ENCODE measurements at regions not wholly inside any gene's neighbourhood (a gene's known extent, or its start where the extent isn't known, plus 50 kb on each side); places are given as distances from the start of the nearest gene placed in this dataset.

GRCh38 chr11:134750619-134751018 lies 338.6 kb upstream of the B3GAT1 start:
- intact Hi-C loops (cut with DNase I; ENCODE audit: low total_unique reads) (no loop called here), in situ Hi-C loops (cut with MboI; ENCODE audit: low sequenced_read_pairs in 4 of 4) (no loop called here)
- H3K4me3 ChIP-seq: no peak overlapping the region
- DNase-seq: no peak
- H3K36me3 ChIP-seq: no peaks in the 10 kb centered on the region
- no peak for TF ChIP-seq POLR2A (IDR thresholded peaks at IDR 0.05)
- TF ChIP-seq CTCF (IDR thresholded peaks at IDR 0.05 in 4 of 5, conservative IDR thresholded peaks at IDR 0.05 in 1 of 5): no peak
- H3K27ac ChIP-seq: no peak overlapping the region
- ATAC-seq: no peak
- no peaks in the 10 kb centered on the region for H3K9me3 ChIP-seq
- peaks cover 0 to 2% (median 0%) of the 10 kb centered on the region in 3 donors for H3K27me3 ChIP-seq
- no peaks in the 10 kb centered on the region for H3K4me1 ChIP-seq

DNA sequence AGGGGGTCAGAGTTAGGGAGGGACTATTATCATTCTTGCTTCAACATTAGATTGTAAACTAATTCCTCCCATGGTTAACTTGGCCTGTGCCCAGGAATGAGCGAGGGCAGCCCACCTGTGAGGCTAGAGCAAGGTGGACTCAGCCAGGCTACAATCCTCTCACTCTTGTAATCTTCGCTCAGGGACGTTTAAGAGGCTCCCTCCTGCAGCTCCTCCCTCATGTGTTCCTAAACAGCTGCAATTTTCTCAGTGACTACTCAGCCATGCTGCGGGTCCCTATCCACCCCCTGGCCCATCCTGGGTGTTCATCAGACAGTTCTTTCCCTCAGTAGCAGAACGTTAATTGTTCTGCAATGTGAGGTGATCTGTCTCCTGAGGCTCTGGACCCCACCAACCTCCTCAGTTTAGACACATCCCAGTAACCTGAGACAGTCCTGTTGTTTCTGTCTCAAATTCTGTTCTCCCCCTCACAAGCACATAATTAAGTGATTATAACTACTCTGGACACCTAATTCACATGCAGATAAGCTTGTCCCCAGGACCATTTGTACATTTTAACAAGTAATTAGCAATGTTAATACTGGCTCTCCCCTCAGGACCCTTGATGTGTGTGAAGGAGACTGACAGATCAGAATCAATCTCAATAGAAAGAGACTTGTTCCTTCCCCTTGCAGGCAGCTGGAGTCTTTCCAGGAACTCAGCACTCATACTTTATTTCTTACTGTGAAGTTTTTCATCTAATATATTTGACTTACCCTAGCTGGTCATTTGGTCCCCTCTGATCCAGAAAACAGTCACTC lies 337.2 kb upstream of the B3GAT1 start:
- peaks cover 0 to 6% (median 0%) of the 10 kb centered on the region in 3 donors for H3K27me3 ChIP-seq
- H3K36me3 ChIP-seq: no peaks in the 10 kb centered on the region
- TF ChIP-seq CTCF (IDR thresholded peaks at IDR 0.05 in 4 of 5, conservative IDR thresholded peaks at IDR 0.05 in 1 of 5): no peak
- TF ChIP-seq POLR2A (IDR thresholded peaks at IDR 0.05): no peak
- in situ Hi-C loops (cut with MboI; ENCODE audit: low sequenced_read_pairs in 4 of 4): no loop called here
- ATAC-seq (no peak), DNase-seq (no peak)
- intact Hi-C loops (cut with DNase I; ENCODE audit: low total_unique reads): no loop called here
- H3K4me1 ChIP-seq: no peaks in the 10 kb centered on the region
- no peak overlapping the region for H3K27ac ChIP-seq
- H3K4me3 ChIP-seq: no peak overlapping the region
- H3K9me3 ChIP-seq: no peaks in the 10 kb centered on the region

GRCh38 chr11:134746609-134747008 lies 334.6 kb upstream of the B3GAT1 start:
- Histone ChIP-seq H3K27ac (no peak overlapping the region), H3K4me1 (no peaks in the 10 kb centered on the region), H3K4me3 (no peak overlapping the region), H3K27me3 (peaks cover 0 to 6% (median 0%) of the 10 kb centered on the region in 3 donors), H3K36me3 (no peaks in the 10 kb centered on the region), H3K9me3 (no peaks in the 10 kb centered on the region)
- in situ Hi-C loops (cut with MboI; ENCODE audit: low sequenced_read_pairs in 4 of 4): no loop called here
- ATAC-seq: no peak
- intact Hi-C loops (cut with DNase I; ENCODE audit: low total_unique reads): no loop called here
- TF ChIP-seq POLR2A (IDR thresholded peaks at IDR 0.05) (no peak), CTCF (IDR thresholded peaks at IDR 0.05 in 4 of 5, conservative IDR thresholded peaks at IDR 0.05 in 1 of 5) (no peak)
- DNase-seq: no peak

DNA sequence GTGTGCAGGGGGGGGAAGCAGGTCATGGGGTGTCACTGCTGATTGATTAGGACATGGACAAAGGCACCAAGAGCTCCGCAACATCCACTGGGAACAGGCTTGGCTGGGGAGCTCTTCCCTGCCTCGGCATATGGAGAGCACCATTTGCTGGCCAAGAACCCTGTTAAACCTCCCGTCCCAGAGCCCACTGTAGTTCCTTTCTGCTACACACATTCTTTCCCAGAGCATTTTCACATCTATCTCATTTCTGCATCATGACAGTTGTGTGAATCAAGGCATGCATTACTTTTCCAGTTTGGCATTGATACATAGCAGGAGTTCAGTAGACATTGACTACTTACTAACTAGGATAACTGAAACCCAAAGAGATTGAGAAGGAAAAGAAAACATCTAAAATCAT lies 333.4 kb upstream of the B3GAT1 start:
- Histone ChIP-seq H3K36me3 (no peaks in the 10 kb centered on the region), H3K4me1 (no peaks in the 10 kb centered on the region), H3K4me3 (no peak overlapping the region), H3K27ac (no peak overlapping the region), H3K9me3 (no peaks in the 10 kb centered on the region), H3K27me3 (peaks cover 0 to 6% (median 0%) of the 10 kb centered on the region in 3 donors)
- ATAC-seq (no peak), DNase-seq (no peak)
- TF ChIP-seq CTCF (IDR thresholded peaks at IDR 0.05 in 4 of 5, conservative IDR thresholded peaks at IDR 0.05 in 1 of 5) (no peak), POLR2A (IDR thresholded peaks at IDR 0.05) (no peak)
- in situ Hi-C loops (cut with MboI; ENCODE audit: low sequenced_read_pairs in 4 of 4): no loop called here
- intact Hi-C loops (cut with DNase I; ENCODE audit: low total_unique reads): no loop called here
